NCI-H1105 treated with DMSO at 0.1 percent for 48 hours (cell line): ENCODE measurements at regions not wholly inside any gene's neighbourhood (a gene's known extent, or its start where the extent isn't known, plus 50 kb on each side); places are given as distances from the start of the nearest gene placed in this dataset.
"Not testable (repeated sequence)": the region's sequence is repeated elsewhere in the genome, so short reads cannot be mapped to it uniquely, and the experiment has no call there.

Experiments
- DNase-seq: peaks from one replicate; lab custom pipeline; 2025; lab: John Stamatoyannopoulos, UW

DNA sequence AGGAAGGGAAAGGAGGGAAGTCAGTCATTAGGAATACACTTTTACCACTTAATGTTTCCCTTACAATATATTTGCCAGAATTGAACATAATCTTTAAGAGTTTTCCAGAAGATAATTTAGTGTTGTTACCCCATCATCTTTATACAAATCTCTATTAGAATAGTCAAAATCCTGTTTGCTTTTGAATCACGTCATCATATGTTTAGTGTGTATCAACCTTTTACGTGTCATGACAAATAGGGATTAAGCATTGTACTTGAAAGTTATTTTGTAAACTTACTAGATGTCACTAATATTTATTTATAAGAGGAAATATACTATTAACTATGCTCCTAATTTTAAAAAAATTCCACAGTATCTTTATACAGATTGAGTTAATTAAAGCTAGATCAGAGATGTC is 1899.5 kb downstream of the MAT2B start:
- DNase-seq: no peak

GRCh38 chr5:165405340-165405739 is 1899.9 kb downstream of the MAT2B start:
- no peak for DNase-seq

- DNase-seq: no peak
Measured at GRCh38 chr5:165407352-165407751, 1901.9 kb downstream of the MAT2B start.

DNA sequence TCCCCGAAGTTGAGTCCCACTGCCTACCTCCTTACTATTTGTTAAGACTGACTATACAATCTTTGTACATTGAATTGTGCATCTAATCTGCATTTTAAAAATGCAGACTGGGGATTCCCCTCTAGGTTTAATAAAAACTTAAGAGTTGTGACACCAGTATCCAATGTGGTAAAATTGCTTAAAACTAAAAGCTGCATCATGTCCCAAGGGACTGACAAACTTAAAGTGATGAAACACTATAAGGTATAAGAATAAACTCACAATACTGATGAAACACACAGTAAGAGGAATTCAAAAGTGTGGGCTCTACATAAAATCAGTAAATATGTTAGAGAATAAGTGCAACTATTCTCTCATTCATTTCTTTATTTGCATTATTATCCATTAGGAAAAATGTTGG is 1905.1 kb downstream of the MAT2B start:
- no peak for DNase-seq

- not testable (repeated sequence) for DNase-seq
Measured at GRCh38 chr5:165411532-165411931, 1906.1 kb downstream of the MAT2B start.

DNA sequence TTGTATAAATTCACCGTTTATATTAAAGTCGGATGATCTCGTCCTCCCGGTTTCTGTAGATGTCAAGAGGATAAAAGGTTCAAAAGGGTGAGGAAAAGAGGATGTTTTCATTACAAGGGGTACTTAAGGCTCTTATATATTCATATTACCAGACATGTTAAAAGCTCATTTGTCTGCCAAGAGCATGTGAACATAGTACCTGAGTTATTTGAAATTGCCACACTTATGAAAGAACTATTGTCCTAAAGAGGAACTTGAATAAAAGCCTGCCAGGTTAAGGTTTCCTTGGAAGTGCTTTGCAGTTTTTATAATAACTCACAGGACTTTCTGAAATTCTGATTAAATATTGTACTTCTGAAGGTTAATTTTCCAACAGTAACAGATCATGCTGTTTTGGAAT is 1915.1 kb downstream of the MAT2B start:
- no peak for DNase-seq

GRCh38 chr5:165423697-165424299 is 1918.4 kb downstream of the MAT2B start:
- no peak for DNase-seq

DNA sequence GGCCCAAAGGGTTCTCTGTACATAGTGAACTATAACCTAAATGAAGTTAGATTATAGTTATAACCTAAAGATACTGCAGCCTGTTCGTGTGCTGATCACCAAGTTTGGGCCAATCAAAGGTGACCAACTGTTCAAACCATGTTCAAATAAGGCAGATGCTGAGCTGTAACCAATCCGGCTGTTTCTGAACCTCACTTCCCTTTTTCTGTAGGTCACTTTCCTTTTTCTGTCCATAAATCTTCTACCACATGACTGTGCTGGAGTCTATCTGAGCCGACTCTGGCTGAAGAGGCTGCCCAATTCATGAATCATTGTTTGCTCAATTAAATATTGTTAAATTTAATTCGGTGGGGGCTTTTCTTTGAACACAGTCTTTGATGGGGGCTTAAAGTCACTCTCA is 1920.2 kb downstream of the MAT2B start:
- DNase-seq: no peak

GRCh38 chr5:165448753-165449152 is 1943.3 kb downstream of the MAT2B start:
- no peak for DNase-seq

DNA sequence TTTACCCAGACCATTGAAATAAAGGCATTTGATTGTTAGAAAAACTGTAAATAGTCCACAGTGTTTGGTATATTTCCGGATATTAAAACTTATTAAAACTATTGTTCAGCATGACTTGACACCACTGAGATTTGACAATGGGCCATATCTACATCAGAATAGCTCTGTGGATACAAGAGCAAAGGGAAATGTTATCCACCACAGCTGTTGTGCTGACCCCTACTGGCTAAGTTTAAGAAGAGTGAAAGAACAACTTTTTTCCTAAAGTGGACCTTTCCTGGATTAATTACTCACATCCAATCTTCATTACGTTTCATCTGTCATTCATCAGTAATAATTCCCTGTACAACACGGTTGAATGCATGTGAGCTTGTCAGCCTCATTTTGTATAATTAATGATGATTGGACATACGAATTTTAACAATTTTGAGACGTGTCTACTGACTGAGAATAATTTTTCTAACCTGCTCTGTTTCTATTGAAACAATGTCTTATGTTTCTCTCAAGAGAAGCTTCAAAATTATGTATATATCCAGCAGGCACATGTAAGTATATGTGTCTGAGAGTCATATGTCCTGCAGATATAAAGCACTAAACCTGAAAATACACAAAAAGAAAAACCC is 1952.6 kb downstream of the MAT2B start:
- DNase-seq: no peak

GRCh38 chr5:165459232-165459631 is 1953.8 kb downstream of the MAT2B start:
- no peak for DNase-seq

DNA sequence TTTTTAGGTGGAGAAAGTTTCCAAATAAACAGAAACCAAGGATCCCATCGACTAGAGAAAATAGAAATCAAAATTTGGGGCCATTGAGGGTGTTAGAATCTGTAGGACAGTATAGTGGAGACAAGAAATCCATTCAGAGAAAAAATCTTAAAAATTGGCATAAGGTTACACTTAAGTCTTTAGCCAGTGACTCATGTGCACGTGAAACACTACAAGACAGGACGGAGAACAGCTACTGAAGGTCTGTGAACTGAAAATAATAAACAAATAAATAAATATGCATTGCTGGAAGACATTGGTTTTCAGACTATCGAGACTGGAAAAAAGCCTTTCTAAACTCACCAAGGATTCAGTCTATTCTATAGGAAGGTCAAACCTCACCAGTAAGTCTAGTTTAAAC is 1955.5 kb downstream of the MAT2B start:
- no peak for DNase-seq

- DNase-seq: no peak
Measured at GRCh38 chr5:165477546-165477945, 1972.1 kb downstream of the MAT2B start.

DNA sequence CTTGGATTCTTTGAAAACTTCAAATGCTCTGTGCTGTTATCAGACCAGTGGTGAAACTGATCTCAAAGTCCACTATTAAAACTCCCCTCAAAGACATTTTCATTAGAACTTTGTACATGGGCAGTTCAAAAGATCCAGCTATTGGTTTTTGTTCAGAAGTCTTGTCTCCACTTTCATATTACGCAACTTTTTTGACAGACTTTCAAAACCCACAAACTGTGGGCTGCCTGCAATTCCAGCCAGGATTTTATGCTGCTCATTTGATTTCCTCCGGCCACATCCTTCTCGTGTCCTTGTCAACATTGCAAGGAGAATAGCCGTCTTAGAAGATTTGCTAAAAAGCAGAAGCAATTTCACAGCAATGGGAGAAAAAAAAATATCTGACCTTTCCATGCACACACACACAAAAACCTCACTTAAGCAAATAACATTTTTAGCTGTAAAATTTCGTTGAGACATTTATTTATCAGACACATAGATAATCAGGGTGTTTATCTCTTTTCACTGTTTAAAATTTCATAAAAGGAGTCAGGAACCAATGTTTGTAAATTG is 1990.5 kb downstream of the MAT2B start:
- no peak for DNase-seq

GRCh38 chr5:165497707-165498106 is 1992.3 kb downstream of the MAT2B start:
- DNase-seq: no peak

DNA sequence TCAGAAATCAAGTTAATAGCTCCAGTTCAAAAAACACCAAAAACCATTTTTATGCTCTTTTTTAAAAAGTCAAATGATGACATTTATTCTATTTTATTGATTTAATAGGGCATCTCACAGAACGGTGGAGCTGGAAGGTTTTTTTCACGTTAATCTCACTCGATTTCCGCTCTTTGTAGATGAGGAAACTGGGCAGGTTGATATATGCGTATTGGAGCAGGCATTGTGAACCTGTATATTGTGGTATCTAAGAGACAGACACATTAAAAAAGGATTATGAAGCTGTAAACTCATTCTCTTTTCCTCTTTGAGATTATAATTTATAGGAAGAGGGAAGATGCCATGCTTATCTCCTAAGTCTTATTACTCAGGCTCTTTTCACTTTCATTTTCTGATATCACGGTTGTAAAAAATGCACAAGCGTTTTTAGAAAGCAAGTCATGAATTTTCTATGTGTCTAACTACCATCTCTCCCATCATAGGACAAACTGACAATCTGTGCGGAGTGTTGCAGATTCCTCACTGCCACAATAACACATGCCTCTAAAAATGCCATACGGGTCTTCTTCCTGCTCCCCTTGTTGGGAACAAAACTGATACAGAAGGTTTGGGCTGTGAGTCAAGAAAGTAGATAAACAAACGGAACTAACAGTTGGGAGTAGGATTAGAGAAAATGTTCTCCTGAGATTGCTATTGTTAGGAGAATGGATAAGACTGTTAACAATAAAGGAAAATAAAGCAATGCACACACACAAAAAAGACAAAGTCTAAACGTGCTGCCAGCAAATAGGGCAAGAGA is 1997.7 kb downstream of the MAT2B start:
- no peak for DNase-seq

DNA sequence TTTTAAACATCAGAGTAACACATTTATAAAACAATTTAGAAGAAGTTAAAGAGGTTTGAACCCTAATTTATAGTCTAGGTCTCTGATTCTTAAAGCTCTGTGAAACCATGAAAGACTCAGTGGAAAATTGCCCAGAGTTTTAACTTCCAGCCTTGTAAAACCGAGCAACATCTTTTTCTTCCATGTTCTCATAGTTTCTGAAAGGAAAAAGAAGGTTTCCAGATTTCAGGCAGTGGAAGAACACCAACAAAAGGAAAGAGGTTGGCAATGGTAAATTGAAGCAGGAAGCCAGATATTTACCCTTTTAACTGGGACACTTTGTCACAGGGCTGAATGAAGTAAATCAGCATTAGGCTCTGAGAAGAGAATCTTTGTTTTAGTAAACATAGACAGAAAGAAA is 1999.3 kb downstream of the MAT2B start:
- DNase-seq: no peak

DNA sequence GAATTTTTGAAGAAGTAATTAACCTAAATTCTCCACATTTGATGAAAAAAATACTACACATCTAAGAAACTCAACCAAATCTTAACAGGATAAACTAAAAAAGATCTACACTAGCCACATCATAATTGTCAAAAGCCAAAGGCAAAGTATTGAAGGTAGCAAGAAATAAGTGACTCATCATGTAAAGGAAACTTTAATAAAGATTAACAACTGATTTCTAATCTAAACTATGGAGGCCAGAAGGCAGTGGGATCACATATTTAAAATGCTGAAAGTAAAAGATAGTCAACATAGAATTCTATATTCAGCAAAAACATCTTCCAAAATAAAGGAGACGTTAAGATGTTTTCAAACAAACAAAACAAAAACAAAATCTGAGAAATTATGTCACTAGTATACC is 2002.9 kb downstream of the MAT2B start:
- DNase-seq: no peak

DNA sequence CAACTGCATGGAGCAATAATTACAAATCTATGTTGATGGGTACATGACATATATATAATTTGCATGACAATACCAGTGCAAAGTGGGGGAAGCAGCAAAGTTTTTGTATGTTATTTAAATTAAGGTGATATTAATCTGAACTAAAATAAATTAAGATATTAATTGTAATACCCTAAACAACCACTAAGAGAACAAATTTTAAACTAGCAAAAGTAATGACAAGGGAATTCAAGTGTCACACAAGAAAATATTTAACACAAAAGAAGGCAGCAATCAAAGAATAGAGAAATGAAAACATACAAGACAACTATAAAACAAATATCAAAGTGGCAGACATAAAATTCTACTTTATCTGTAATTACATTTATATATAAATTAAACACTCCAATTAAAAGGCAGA is 2003.4 kb downstream of the MAT2B start:
- DNase-seq: no peak

DNA sequence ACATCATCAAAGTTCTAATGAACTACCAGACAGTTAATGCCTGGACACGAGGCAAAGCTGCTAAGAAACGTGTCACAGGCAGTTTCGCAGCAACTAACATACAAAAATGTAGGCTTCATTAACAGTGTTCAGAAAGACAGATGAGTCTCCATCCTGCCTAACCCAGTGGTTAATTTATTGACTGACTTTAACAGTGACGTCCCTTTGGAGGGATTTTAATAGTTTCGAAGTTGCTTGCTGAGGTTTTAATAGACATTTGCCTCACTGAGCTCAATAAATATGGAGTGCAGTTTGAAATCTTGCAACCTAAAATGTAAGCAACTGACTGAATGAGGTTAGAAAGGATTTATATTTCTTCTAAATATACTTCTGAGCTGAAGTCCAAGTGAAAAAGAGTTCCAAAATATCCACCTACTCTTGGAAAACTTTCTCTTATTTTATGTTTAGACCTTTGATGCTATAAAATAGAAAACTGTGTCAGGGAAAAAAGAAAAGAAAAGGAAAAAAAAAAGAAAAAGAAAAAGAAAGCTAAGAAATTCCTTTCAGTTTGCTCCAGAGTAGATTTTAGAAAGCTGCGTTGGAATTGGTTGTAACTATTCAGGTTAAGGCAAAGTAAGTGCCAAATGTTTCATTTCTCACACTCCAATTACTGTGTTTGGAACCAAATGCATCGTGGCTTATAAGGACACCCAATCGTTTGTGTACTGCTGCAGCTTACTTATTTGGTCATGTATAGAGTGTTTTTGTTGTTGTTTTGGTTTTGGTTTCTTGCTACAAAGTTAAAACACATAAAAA is 2016.6 kb downstream of the MAT2B start:
- DNase-seq: no peak

DNA sequence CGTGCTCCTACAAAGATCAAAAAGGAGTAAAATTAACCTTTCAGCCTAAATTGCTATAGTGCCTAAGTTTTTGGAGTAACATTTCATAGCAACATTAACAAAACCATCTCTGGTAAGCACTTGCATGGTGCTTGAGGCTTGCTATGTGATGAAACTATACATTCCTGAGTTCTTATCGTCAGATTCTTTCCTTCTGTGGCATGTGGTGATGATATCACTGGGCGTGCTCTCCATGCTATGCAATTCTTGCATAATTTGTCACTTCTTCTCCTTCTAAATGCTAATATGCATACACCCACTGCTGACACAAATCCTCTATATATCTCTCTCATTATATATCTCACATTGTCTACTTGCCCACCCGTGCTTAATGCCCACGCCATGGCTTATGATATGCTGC is 2019.9 kb downstream of the MAT2B start:
- DNase-seq: no peak

DNA sequence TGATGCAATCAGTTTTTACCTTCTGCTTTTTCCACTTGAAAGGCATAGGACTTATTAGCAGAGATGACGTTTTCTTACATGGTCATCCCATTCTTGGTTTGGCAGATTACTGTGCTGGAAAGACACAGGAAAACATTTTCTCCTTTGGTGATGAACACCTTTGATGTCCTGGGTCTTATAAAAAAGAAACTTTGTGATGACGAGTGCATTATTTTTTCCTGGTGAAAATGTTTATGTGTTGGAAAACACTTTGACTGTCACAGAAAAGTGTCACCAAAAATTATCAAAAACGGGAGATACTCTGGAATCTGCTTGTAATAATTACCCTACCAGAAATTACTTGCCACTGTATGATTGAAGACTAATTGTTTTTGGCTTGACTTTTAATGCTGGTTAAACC is 2020.9 kb downstream of the MAT2B start:
- no peak for DNase-seq
